SK-N-SH (cell line): ENCODE measurements at regions not wholly inside any gene's neighbourhood (a gene's known extent, or its start where the extent isn't known, plus 50 kb on each side); places are given as distances from the start of the nearest gene placed in this dataset.

Experiments
- CTCF ChIA-PET: fragments of 300-600, 350-600 bp; formaldehyde crosslinking; extraction: SDS; loops from one replicate; lab custom pipeline; 2021; lab: Yijun Ruan, JAX
- POLR2A ChIA-PET: fragments of 350-600 bp; sonication (Branson Sonifier 250); formaldehyde crosslinking; extraction: SDS; loops from one replicate; lab custom pipeline; 2020; ENCODE audit warnings: antibody characterized with exemption, inconsistent platforms; lab: Yijun Ruan, JAX
- DNase-seq: peaks from one replicate; pipeline ENCODE4 v3.0.0; 2012
- H2AFZ ChIP-seq: fragments of 200-600 bp; sonication (generic); 2 replicates; pipeline ENCODE4 v1.8.1; 2016; ENCODE audit warnings: antibody characterized with exemption, mild to moderate bottlenecking, low read depth
- H3F3A ChIP-seq: fragments of 200-600 bp; sonication (generic); replicated peaks from 2 replicates; pipeline ENCODE3; 2016; ENCODE audit warnings: antibody characterized with exemption, mild to moderate bottlenecking; ENCODE audit not compliant: insufficient read depth
- H3K27ac ChIP-seq, 2 experiments: fragments of 200-500 bp in 1 of 2; fragments of 200-600 bp in 1 of 2; sonication (Bioruptor generic) in 1 of 2; sonication (generic), shearing (Covaris generic) in 1 of 2; 2 replicates each; pipeline versions ENCODE4 v1.5.1 to v1.6.1; 2014 to 2016; ENCODE audit warnings: low read depth in 2 of 2, inconsistent platforms in 1 of 2, low read length in 1 of 2, mild to moderate bottlenecking in 1 of 2, mixed read lengths in 1 of 2
- H3K27me3 ChIP-seq: fragments of 200-600 bp; sonication (generic), shearing (Covaris generic); 2 replicates; pipeline ENCODE4 v1.6.1; 2016; ENCODE audit warnings: mixed run types; ENCODE audit not compliant: insufficient read depth
- H3K36me3 ChIP-seq, 2 experiments: fragments of 200-500 bp in 1 of 2; fragments of 200-600 bp in 1 of 2; sonication (Bioruptor generic) in 1 of 2; sonication (generic) in 1 of 2; replicated peaks in 1 of 2; 2 replicates each; pipeline versions ENCODE3 to v1.5.1; 2014 to 2016; ENCODE audit warnings: low read length in 1 of 2, mild to moderate bottlenecking in 1 of 2; ENCODE audit not compliant: insufficient read depth in 2 of 2, control insufficient read depth in 1 of 2
- H3K4me1 ChIP-seq, 2 experiments: fragments of 200-500 bp in 1 of 2; fragments of 200-600 bp in 1 of 2; sonication (Bioruptor generic) in 1 of 2; sonication (generic), shearing (Covaris generic) in 1 of 2; 2 replicates each; pipeline versions ENCODE4 v1.5.1 to v1.6.1; 2014 to 2016; ENCODE audit warnings: low read depth in 1 of 2, low read length in 1 of 2, mixed run types in 1 of 2; ENCODE audit not compliant: insufficient read depth in 2 of 2, control insufficient read depth in 1 of 2
- H3K4me2 ChIP-seq: fragments of 200-600 bp; sonication (generic), shearing (Covaris generic); 2 replicates; pipeline ENCODE4 v1.6.1; 2017; ENCODE audit warnings: mixed run types
- H3K4me3 ChIP-seq, 2 experiments: fragments of 200-500 bp in 1 of 2; fragments of 200-600 bp in 1 of 2; sonication (Bioruptor generic) in 1 of 2; sonication (generic), shearing (Covaris generic) in 1 of 2; 2 replicates each; pipeline versions ENCODE4 v1.5.1 to v1.8.1; 2014 to 2016; ENCODE audit warnings: low read depth in 2 of 2, inconsistent platforms in 1 of 2, low read length in 1 of 2, mild to moderate bottlenecking in 1 of 2, mixed read lengths in 1 of 2, moderate library complexity in 1 of 2
- H3K79me2 ChIP-seq: fragments of 200-600 bp; sonication (generic); 2 replicates; pipeline ENCODE4 v1.8.1; 2017; ENCODE audit warnings: mild to moderate bottlenecking; ENCODE audit not compliant: insufficient read depth
- H3K9ac ChIP-seq: fragments of 200-600 bp; sonication (generic); 2 replicates; pipeline ENCODE4 v1.6.1; 2017; ENCODE audit warnings: mixed run types
- H3K9me2 ChIP-seq: fragments of 200-600 bp; sonication (generic); 2 replicates; pipeline ENCODE4 v1.6.1; 2017; ENCODE audit warnings: mixed run types
- H3K9me3 ChIP-seq: fragments of 200-600 bp; sonication (generic); 2 replicates; pipeline ENCODE4 v1.6.1; 2017; ENCODE audit warnings: mixed run types, mild to moderate bottlenecking, moderate library complexity
- H4K20me1 ChIP-seq: fragments of 200-600 bp; sonication (generic); 2 replicates; pipeline ENCODE4 v1.6.1; 2017; ENCODE audit warnings: mild to moderate bottlenecking, mixed run types; ENCODE audit not compliant: insufficient read depth
- ELF1 ChIP-seq: IDR thresholded peaks from 2 replicates; pipeline ENCODE4 v1.4.0; 2012
- EP300 ChIP-seq, 2 experiments: IDR thresholded peaks; 2 replicates each; pipeline versions ENCODE4 v1.4.0 to v1.6.1; 2012; ENCODE audit warnings: borderline replicate concordance in 1 of 2, low read depth in 1 of 2, low read length in 1 of 2
- EZH2phosphoT487 ChIP-seq: fragments of 200-600 bp; sonication (generic); IDR thresholded peaks from 2 replicates; pipeline ENCODE4 v1.6.1; 2017; ENCODE audit warnings: low read depth, mixed run types, mild to moderate bottlenecking, antibody characterized with exemption, moderate library complexity, borderline replicate concordance
- IRF3 ChIP-seq: fragments of 150-350 bp; IDR thresholded peaks from 2 replicates; pipeline ENCODE4 v1.6.1; 2016; ENCODE audit warnings: mild to moderate bottlenecking, low read depth, low read length
- JUND ChIP-seq: IDR thresholded peaks from 2 replicates; pipeline ENCODE4 v1.4.0; 2012
- MAX ChIP-seq: IDR thresholded peaks from 2 replicates; pipeline ENCODE4 v1.4.0; 2012; ENCODE audit warnings: low read depth
- POLR2AphosphoS5 ChIP-seq: IDR thresholded peaks from 2 replicates; pipeline ENCODE4 v1.6.1; 2012; ENCODE audit warnings: low read depth, low read length
- RFX5 ChIP-seq: IDR thresholded peaks from 2 replicates; pipeline ENCODE4 v1.6.1; 2012; ENCODE audit warnings: mild to moderate bottlenecking, improper control_type of control experiment, low read length
- SIN3A ChIP-seq: IDR thresholded peaks from 2 replicates; pipeline ENCODE4 v1.6.1; 2012; ENCODE audit warnings: low read depth, mild to moderate bottlenecking, low read length, moderate library complexity, borderline replicate concordance
- TCF12 ChIP-seq: IDR thresholded peaks from 2 replicates; pipeline ENCODE4 v1.4.0; 2012
- YY1 ChIP-seq: IDR thresholded peaks from 2 replicates; pipeline ENCODE4 v1.4.0; 2012; ENCODE audit warnings: low read depth, mild to moderate bottlenecking
- TF ChIP-seq, protein P1 (sequence below): IDR thresholded peaks from 2 replicates; pipeline ENCODE4 v1.6.1; 2012; ENCODE audit warnings: mild to moderate bottlenecking, low read depth, low read length, moderate library complexity

GRCh38 chr13:65301506-65301905, 1928.6 kb downstream of the PCDH9 start:
- Histone ChIP-seq H3K4me3 (no peak overlapping the region), H2AFZ (no peak overlapping the region), H3K79me2 (no peaks in the 10 kb centered on the region), H3K9me3 (no peaks in the 10 kb centered on the region), H3K4me2 (no peak overlapping the region), H3K36me3 (peaks cover 0 to 3% of the 10 kb centered on the region in 2 experiments), H3K9ac (no peak overlapping the region), H3K4me1 (no peaks in the 10 kb centered on the region), H3K9me2 (no peaks in the 10 kb centered on the region), H4K20me1 (no peaks in the 10 kb centered on the region), H3K27me3 (no peaks in the 10 kb centered on the region), H3F3A (no peaks in the 10 kb centered on the region), H3K27ac (no peak overlapping the region)
- no peak for TF ChIP-seq SIN3A
- TF ChIP-seq IRF3: no peak
- TF ChIP-seq POLR2AphosphoS5: no peak
- no peak for TF ChIP-seq EP300 (IDR thresholded peaks at IDR 0.05; ENCODE audit: borderline replicate concordance in 1 of 2, low read depth in 1 of 2, low read length in 1 of 2)
- TF ChIP-seq YY1: no peak
- TF ChIP-seq ELF1: no peak
- CTCF ChIA-PET: interaction anchor here (0.7 kb wide), 1 partner anchor 16 kb away, joined by 3 read pairs; no protein-coding TSS in a partner anchor
- POLR2A ChIA-PET: no interaction called here
- no peak for DNase-seq

DNA sequence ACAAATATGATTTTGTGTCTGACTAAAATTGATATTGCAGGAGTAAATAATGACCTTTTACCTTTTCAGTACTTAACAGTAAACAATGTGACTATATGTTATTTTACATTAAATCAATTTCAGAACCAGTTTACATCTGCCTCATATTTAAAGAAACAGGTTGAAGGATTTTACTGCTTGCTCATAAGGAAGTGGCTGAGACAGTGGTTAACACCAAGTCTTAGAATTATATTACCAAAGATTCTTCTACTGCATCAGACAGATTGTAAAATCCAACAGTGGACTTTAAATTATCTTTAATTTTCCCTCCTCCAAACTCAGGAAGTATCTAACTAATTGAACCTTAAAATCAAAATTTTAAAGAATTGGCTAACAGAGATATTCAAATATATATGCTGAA, 1929.9 kb downstream of the PCDH9 start:
- Histone ChIP-seq H3K79me2 (no peaks in the 10 kb centered on the region), H3K27ac (no peak overlapping the region), H3K9ac (no peak overlapping the region), H3K9me2 (no peaks in the 10 kb centered on the region), H4K20me1 (no peaks in the 10 kb centered on the region), H3K36me3 (peaks cover 0 to 3% of the 10 kb centered on the region in 2 experiments), H3K27me3 (no peaks in the 10 kb centered on the region), H2AFZ (no peak overlapping the region), H3F3A (no peaks in the 10 kb centered on the region), H3K9me3 (no peaks in the 10 kb centered on the region), H3K4me3 (no peak overlapping the region), H3K4me1 (no peaks in the 10 kb centered on the region), H3K4me2 (no peak overlapping the region)
- DNase-seq: no peak
- ChIA-PET POLR2A (no interaction called here), CTCF (no interaction called here)
- TF ChIP-seq EZH2phosphoT487 (no peak), RFX5 (no peak), JUND (no peak), TCF12 (no peak), MAX (no peak)
- TF ChIP-seq, protein P1, sequence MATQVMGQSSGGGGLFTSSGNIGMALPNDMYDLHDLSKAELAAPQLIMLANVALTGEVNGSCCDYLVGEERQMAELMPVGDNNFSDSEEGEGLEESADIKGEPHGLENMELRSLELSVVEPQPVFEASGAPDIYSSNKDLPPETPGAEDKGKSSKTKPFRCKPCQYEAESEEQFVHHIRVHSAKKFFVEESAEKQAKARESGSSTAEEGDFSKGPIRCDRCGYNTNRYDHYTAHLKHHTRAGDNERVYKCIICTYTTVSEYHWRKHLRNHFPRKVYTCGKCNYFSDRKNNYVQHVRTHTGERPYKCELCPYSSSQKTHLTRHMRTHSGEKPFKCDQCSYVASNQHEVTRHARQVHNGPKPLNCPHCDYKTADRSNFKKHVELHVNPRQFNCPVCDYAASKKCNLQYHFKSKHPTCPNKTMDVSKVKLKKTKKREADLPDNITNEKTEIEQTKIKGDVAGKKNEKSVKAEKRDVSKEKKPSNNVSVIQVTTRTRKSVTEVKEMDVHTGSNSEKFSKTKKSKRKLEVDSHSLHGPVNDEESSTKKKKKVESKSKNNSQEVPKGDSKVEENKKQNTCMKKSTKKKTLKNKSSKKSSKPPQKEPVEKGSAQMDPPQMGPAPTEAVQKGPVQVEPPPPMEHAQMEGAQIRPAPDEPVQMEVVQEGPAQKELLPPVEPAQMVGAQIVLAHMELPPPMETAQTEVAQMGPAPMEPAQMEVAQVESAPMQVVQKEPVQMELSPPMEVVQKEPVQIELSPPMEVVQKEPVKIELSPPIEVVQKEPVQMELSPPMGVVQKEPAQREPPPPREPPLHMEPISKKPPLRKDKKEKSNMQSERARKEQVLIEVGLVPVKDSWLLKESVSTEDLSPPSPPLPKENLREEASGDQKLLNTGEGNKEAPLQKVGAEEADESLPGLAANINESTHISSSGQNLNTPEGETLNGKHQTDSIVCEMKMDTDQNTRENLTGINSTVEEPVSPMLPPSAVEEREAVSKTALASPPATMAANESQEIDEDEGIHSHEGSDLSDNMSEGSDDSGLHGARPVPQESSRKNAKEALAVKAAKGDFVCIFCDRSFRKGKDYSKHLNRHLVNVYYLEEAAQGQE: no peak
